ENCODE measurements at regions not wholly inside any gene's neighbourhood (a gene's known extent, or its start where the extent isn't known, plus 50 kb on each side); places are given as distances from the start of the nearest gene placed in this dataset.

DNA sequence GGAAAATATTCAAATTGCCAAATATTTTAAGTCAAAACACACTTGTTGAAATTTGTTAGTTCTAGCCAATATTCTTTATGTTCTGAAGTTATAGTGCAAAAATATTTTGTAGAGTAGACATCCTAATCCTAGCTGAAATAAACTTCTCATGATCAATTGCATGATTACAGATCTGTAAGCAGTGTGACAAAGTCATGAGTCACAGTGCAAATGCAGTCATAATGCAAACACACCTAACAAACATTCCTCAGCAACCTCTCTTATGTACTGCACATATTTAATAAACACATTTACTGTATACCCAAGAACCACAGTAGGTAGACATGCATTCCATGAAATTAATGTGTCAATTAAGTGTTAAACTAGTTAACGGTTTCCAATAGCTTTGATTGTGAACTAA lies 1857.4 kb downstream of the NCAM2 start:
- no CpG with 5 or more reads among the region's 1 CpG for WGBS (ENCODE audit: insufficient coverage)
- peaks cover 4 to 21% of the 10 kb centered on the region in 2 donors for H3K9me3 Mint-ChIP-seq

DNA sequence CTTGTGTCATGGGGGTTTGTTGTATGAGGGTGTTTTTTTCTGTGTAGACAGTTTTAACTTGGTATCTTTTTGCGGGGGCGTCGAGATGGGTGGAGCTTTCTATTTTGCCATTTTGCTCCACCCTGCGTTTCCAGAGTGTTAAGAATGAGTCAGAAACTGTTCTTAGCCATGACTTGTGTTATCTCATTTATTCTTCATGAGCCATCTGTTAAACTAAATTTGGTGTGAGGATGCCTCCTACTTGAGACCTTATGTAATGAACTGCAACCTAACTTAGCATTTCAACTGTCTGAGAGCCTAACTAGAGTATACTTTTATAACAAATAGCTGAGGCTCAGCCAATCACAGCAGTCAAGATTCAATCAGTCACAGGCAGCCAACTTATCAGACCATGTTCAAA lies 1873.5 kb downstream of the NCAM2 start:
- Histone ChIP-seq H3K36me3 (ENCODE audit: control insufficient read depth, insufficient read depth, low read length) (no peaks in the 10 kb centered on the region), H3K27ac (ENCODE audit: low read length) (no peak overlapping the region), H3K27me3 (ENCODE audit: control insufficient read depth, insufficient read depth, low read length) (no peaks in the 10 kb centered on the region), H3K9me3 (ENCODE audit: control insufficient read depth, insufficient read depth, low read length) (no peaks in the 10 kb centered on the region), H3K4me3 (ENCODE audit: low read length) (no peak overlapping the region), H3K4me1 (ENCODE audit: control insufficient read depth, insufficient read depth, low read length) (no peaks in the 10 kb centered on the region)
- intact Hi-C loops (cut with micrococcal nuclease), result no loop called here
- peaks cover 4 to 12% of the 10 kb centered on the region in 2 donors for H3K9me3 Mint-ChIP-seq
- ATAC-seq (no peak), DNase-seq (no peak)
- H3K36me3 Mint-ChIP-seq, result no peaks in the 10 kb centered on the region
- no peaks in the 10 kb centered on the region for H3K27me3 Mint-ChIP-seq (ENCODE audit: low read depth in 2 of 2)
- WGBS (ENCODE audit: insufficient coverage), result 84% methylated on average over 4 of the region's 4 CpGs
- TF ChIP-seq CTCF (IDR thresholded peaks at IDR 0.05), result no peak
- H3K27ac Mint-ChIP-seq, result no peak overlapping the region
- H3K4me1 Mint-ChIP-seq, result no peaks in the 10 kb centered on the region
- H3K4me3 Mint-ChIP-seq, result no peak overlapping the region

More for the DNA sequence above, 1857.4 kb downstream of the NCAM2 start:
- Histone ChIP-seq H3K4me1 (ENCODE audit: control insufficient read depth, insufficient read depth, low read length) (no peaks in the 10 kb centered on the region), H3K27ac (ENCODE audit: low read length) (no peak overlapping the region), H3K4me3 (ENCODE audit: low read length) (no peak overlapping the region), H3K27me3 (ENCODE audit: control insufficient read depth, insufficient read depth, low read length) (no peaks in the 10 kb centered on the region), H3K36me3 (ENCODE audit: control insufficient read depth, insufficient read depth, low read length) (no peaks in the 10 kb centered on the region), H3K9me3 (ENCODE audit: control insufficient read depth, insufficient read depth, low read length) (peaks cover 11% of the 10 kb centered on the region)
- intact Hi-C loops (cut with micrococcal nuclease), result no loop called here
- ATAC-seq, result no peak
- Mint-ChIP-seq H3K36me3 (no peaks in the 10 kb centered on the region), H3K4me3 (no peak overlapping the region), H3K27me3 (ENCODE audit: low read depth in 2 of 2) (no peaks in the 10 kb centered on the region), H3K4me1 (no peaks in the 10 kb centered on the region), H3K27ac (no peak overlapping the region)
- no peak for TF ChIP-seq CTCF (IDR thresholded peaks at IDR 0.05)
- DNase-seq, result no peak

DNA sequence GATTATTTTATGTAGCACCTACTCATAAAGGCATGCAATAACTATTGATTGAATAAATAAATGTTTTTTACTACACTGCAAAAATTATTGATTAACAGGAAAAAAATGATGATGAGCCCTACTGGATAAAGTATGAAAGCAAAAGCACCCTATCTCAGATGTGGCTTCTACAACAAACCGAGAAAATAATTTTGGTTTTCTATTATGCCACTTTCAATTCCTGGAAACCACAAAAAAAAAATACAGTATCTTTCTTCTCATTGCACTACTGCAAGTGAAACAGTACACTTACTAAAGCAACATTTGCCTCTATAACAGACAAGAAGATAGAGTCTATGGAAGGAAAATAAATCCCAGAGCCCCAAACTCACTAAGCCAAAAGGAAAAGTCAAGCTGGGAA lies 1882.4 kb downstream of the NCAM2 start:
- H3K36me3 Mint-ChIP-seq, result peaks cover 7% of the 10 kb centered on the region
- H3K27me3 Mint-ChIP-seq (ENCODE audit: low read depth in 2 of 2), result no peaks in the 10 kb centered on the region
- no peak overlapping the region for H3K27ac ChIP-seq (ENCODE audit: low read length)
- DNase-seq (no peak), ATAC-seq (no peak)
- peaks cover 11% of the 10 kb centered on the region for H3K9me3 ChIP-seq (ENCODE audit: control insufficient read depth, insufficient read depth, low read length)
- no peaks in the 10 kb centered on the region for H3K27me3 ChIP-seq (ENCODE audit: control insufficient read depth, insufficient read depth, low read length)
- H3K9me3 Mint-ChIP-seq, result peaks cover 8 to 12% of the 10 kb centered on the region in 2 donors
- H3K4me3 ChIP-seq (ENCODE audit: low read length), result no peak overlapping the region
- H3K4me1 ChIP-seq (ENCODE audit: control insufficient read depth, insufficient read depth, low read length), result no peaks in the 10 kb centered on the region
- 0% methylated on average over 1 of the region's 1 CpG for WGBS (ENCODE audit: insufficient coverage)
- H3K36me3 ChIP-seq (ENCODE audit: control insufficient read depth, insufficient read depth, low read length), result no peaks in the 10 kb centered on the region
- no peaks in the 10 kb centered on the region for H3K4me1 Mint-ChIP-seq
- H3K4me3 Mint-ChIP-seq, result no peak overlapping the region
- no peak for TF ChIP-seq CTCF (IDR thresholded peaks at IDR 0.05)
- H3K27ac Mint-ChIP-seq, result no peak overlapping the region
- intact Hi-C loops (cut with micrococcal nuclease), result no loop called here

- Mint-ChIP-seq H3K27ac (no peak overlapping the region), H3K4me3 (no peak overlapping the region), H3K4me1 (no peaks in the 10 kb centered on the region), H3K9me3 (peaks cover 8 to 10% of the 10 kb centered on the region in 2 donors), H3K36me3 (peaks cover 7% of the 10 kb centered on the region), H3K27me3 (ENCODE audit: low read depth in 2 of 2) (no peaks in the 10 kb centered on the region)
- TF ChIP-seq CTCF (IDR thresholded peaks at IDR 0.05), result no peak
- Histone ChIP-seq H3K36me3 (ENCODE audit: control insufficient read depth, insufficient read depth, low read length) (no peaks in the 10 kb centered on the region), H3K9me3 (ENCODE audit: control insufficient read depth, insufficient read depth, low read length) (peaks cover 11% of the 10 kb centered on the region), H3K4me3 (ENCODE audit: low read length) (no peak overlapping the region), H3K27ac (ENCODE audit: low read length) (no peak overlapping the region), H3K27me3 (ENCODE audit: control insufficient read depth, insufficient read depth, low read length) (no peaks in the 10 kb centered on the region), H3K4me1 (ENCODE audit: control insufficient read depth, insufficient read depth, low read length) (no peaks in the 10 kb centered on the region)
- ATAC-seq, result no peak
- WGBS (ENCODE audit: insufficient coverage), result 38% methylated on average over 2 of the region's 4 CpGs
- DNase-seq, result no peak
- intact Hi-C loops (cut with micrococcal nuclease), result no loop called here
Observed at GRCh38 chr21:22881131-22881530, 1882.9 kb downstream of the NCAM2 start.

Measured in natural killer cell (primary cell).